Amniotic stem cell (primary cell): ENCODE measurements at regions not wholly inside any gene's neighbourhood (a gene's known extent, or its start where the extent isn't known, plus 50 kb on each side); places are given as distances from the start of the nearest gene placed in this dataset.

Experiments used
- DNase-seq: peaks from one replicate; lab custom pipeline; 2025; lab: John Stamatoyannopoulos, UW

DNA sequence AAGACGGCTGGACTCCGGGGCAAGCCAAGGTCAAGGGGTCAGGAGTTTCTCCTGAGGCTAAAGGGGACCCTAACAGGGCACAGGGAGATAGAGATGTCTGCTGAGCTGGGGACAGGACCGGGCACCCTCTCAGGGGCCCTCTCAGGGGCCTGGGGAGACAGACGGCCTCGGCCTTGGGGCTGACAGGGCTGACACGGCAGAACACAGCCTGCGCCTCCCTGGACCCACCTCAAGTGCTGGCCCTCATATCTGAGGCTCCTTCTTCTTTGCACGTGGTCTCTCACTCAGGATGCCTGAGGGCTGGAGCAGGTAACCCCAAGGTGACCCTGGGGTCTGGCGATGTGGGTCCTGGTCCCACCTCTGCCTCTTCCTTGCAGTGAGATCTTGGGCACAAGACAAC, 186.9 kb upstream of the TNRC6C start:
- DNase-seq, result no peak

DNA sequence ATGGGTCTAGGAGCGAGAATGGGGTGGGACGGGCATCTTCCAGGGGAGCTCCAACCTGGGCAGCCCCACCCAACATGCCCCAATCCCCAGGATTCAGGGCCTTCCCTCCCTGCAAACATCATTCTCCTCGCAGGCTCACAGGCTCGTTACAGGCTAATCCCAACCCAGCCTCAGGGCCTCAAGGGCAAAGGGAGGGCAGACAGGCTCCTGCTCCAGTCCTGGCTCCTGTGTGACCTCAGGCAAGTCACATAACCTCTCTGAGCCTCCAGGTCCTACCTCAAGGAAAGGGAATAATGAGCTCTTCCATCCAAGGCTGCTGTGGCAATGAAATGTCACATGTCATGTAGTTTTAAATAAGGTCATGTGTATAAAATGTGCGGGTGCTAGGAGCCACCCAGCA, 186.5 kb upstream of the TNRC6C start:
- DNase-seq, result no peak

DNA sequence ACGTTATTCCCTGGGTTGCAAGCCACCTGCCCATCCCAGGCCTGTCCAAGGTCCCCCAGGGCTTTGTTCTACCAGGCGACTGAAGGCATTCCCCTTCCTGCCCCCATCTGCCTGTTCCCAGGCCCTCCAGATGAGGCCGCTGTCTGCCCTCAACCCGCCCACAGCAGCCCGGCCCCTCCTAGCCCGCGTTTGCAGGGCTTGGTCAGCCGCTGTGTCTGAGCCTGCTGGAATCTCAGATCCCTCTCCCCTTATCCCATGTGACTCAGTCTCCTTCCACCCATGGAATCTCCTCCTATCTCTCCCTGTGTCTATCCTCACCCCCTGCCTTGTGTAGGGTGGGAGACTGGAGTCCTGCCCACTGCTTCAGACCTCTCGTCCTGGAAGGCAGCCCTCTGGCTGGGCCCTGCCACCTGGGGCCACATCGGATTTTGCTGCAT, 186.0 kb upstream of the TNRC6C start:
- DNase-seq, result no peak

DNA sequence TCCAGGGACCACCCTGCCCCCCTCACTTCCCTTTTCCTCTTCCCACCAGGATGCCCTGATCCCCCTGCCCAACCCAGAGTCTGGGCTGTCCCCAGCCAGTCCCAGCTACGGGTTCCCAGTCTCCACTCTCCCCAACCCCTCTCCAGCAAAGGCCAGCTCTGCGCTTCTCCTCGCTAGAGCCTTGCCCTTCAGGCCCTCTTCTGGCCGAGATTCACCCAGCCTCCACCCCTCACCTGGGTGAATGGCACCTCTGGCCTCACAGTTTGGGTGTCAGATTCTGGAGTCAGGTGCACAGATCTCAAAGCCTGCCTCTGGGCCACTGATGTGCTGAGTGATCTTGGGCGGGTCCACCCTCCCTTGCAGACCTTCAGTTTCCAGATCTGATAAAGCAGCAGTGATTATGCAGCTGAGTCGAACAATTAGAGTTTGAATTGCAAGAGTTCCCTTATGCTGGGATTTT, 185.6 kb upstream of the TNRC6C start:
- DNase-seq, result no peak

DNA sequence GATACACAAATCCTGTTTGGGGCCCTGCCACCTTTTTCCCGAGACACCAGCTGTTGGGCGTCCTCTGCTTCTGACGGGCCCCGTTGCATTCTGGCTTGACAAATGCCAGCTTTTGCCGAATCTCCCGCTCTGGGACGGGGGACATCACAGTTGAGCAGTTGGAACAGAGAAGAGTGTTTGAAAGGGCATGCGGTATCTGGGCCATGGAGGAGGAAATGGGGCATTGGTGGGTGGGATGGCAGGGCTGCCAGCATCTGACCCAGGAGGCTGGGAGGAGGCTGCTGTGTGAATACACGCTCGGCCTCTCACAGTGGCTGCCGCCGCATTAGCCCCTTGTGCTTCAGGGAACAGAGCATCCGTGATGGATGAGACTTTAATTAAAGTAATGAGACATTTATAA, 184.3 kb upstream of the TNRC6C start:
- DNase-seq, result no peak

DNA sequence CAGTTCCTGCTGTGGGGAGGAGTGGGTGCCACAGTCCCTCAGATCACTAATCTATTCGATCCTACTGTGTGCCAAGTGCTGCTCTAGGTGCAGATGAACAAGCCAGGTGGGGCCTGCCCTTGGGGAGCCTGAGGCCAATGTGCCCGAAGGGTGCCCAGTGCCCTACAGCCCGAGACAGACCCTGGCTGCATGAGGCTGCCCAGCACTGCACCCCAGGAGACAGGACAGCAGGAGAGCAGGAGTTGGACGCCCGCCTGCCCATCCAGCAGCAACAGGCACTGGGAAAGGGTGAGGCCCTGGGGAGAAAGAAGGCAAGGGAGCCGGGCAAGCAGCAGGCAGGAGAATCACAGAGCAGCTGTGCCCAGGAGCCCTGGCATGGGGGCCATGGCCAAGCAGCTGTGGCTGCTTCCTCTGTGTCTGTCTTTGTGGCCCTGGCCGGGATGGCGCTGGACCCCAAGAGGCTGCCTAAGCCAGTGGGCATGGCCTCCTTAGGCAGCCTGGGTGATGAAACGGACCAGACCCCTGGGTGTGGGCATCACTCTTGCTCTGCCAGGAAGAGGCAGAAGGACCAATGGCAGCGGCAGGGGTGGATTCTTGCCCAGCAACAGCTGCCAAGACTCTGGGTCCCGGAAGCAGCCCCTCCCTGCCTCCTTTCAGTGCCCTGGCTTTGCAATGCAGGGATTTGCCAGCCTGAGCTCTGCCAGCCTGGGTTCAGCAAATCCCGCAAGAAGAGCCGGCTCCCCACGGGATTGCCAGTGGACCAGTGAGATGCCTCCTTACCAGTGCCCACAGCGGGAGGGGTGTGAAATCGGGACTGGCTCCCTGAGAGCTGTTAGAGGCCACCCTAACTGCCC, 179.6 kb upstream of the TNRC6C start:
- DNase-seq, result no peak

DNA sequence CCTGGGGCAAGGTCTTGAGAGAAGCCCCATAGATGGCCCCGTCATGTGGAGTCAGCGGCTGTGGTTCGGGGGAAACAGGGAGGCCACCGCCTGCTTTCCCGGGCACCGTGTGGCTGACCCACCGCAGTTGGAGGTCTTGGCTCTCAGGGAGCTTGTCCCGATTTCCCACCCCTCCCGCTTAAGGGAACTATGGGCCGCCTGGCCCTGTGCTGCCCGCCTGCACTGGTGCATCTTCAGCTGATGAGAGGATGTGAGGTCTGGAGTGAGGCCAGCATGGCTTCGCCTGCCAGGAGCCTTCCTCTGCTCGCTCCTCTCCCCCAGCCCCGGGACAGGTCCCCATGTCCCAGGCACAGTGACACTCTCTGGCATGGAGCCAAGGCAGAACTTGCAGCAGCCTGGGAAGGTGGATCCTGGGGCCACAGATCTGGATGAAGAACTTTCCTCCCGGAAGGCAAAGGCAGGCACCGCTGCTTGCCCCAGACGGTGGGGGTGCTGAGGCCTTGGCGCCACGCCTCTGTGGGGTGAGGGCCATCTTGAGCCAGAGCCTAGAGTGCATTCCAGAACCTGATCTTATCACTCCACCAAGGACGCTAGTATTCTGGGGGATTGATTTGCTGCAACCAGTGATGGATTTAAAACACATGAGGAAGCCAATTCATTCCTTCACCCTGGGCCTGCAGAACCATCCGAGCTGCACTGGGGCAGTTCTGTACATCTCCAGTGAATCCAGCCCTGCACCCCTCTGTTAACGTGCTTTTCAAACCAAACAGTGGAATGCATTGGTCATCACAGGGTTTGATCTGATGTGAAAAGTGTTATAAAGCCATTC, 178.6 kb upstream of the TNRC6C start:
- no peak for DNase-seq

DNA sequence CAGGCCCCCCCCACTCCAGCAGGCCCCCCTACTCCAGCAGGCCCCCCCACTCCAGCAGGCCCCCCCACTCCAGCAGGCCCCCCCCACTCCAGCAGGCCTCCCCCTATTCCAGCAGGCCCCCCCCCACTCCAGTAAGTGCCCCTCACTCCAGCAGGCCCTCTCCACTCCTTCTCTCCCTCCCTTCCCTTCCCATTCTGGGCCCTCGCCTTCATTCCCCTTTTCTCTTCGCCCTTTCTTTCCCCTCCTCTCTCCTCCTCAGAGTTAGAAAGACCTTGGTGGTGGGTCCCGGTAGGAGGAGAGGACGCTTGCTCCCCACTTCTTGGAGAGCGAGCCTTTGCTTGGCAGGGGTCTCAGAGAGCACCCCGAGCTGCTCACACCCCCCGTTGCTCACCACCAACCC, 177.0 kb upstream of the TNRC6C start:
- no peak for DNase-seq

DNA sequence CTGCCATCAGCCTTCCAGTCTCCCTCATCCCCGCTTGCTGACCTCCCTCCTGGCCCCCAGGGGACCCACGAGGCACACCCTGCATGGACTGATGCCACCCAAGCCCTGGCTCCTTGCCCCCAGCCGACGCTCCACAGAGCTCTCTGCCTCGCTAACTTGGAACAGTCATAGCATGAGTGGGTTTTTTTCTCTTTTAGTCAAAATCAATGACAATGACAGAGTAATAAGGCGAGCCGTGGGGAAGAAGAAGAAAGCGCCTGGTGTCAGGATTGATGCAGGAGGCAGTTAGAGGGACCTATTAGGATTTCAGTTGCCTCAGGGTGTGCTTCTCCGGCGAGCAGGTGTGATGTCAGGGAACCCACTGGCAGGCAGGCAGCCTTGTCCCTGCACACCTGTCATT, 176.3 kb upstream of the TNRC6C start:
- DNase-seq, result no peak

DNA sequence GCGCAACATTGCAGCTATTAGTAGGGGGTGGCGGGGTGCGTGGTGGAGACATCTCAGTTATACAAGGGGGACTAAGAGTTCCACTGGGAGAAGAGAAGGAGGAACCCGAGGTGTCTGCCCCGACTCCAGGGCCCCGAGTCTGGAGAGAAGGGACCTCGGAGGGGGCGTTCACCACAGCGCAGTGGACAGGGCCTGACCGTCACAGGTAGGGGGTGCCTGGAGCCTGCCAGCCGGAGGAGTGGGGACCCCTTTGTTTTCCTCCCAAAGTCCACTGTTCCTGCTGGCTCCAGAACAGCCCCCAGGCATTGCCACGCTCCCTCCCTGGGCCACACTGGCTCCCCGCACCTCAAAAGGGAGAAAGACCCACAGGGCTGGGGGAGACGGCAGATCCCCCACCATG, 175.9 kb upstream of the TNRC6C start:
- no peak for DNase-seq

DNA sequence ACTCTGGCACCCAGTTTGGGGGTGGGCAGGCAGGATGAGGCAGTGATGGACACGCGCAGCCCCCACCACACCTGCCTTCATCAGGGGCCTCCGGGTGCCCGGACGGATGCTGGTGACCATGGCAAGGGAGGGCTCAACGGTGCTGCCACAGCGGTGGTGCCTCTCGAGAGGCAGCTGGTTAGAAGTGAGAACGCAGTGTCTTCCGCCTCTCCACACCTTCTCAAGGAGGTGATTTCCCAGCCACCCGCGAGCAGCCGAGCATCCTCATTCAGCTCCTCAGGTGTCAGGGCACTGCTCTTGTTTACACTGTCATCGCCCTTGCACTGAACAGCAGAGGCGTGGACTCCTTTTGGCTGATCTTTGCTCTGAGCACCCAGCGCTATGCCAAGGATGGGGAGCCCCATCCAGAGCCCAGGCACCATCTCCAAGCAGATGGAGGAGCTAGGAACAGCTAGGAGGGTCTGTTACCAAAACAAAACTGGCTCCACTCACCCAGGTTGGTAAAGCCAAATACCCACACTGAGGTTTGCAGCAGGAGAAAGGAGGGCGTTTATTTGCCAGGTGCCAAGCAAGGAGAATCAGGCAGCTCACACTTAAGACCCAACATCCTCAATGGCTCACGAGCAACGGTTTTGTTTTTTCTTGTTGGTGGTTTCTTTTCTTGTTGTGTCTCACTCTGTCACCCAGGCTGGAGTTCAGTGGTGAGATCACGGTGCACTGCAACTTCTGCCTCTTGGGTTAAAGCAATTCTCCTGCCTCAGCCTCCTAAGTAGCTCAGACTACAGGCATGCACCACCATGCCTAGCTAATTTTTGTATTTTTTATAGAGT, 174.3 kb upstream of the TNRC6C start:
- no peak for DNase-seq

DNA sequence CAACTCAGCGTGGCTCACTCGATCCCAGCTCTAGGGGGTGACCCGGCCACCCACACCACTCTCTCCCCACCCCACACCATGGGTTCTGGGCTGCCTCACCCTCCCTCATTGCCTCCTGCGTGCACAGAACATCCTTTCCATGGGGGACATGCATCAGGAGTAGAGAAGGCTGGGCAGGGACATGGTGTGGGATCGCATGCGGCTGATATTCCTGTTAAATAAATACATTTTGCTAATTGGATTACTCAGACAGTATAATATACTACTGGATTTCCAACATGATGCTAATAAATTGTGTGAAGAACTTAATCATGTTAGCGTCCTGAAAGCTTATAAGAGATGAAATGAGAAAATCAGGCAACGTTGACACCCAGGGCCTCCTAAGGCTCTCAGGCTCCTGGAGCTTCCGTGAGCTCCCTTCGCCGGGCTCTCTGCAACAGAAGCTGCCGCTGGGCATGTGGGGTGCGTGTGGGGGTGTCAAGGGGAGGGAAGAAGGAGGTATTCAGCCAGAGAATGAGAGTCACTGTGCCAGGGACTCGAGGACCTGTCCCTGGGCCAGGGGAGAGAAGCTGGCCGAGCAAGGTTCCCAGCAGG, 173.1 kb upstream of the TNRC6C start:
- no peak for DNase-seq

DNA sequence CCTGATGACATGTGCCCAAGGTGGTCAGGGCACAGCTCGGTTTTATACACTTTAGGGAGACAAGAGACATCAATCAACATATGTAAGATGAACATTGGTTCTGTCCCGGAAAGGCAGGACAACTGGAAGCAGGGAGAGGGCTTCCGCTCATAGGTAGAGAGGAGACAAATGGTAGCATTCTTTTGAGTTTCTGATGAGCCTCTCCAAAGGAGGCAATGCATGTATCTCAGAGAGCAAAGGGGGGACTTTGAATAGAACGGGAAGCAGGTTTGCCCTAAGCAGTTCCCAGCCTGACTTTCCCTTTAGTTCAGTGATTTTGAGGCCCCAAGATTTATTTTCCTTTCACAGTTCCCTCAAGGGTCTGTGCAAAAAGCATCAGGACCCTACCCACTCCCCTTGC, 172.4 kb upstream of the TNRC6C start:
- no peak for DNase-seq

DNA sequence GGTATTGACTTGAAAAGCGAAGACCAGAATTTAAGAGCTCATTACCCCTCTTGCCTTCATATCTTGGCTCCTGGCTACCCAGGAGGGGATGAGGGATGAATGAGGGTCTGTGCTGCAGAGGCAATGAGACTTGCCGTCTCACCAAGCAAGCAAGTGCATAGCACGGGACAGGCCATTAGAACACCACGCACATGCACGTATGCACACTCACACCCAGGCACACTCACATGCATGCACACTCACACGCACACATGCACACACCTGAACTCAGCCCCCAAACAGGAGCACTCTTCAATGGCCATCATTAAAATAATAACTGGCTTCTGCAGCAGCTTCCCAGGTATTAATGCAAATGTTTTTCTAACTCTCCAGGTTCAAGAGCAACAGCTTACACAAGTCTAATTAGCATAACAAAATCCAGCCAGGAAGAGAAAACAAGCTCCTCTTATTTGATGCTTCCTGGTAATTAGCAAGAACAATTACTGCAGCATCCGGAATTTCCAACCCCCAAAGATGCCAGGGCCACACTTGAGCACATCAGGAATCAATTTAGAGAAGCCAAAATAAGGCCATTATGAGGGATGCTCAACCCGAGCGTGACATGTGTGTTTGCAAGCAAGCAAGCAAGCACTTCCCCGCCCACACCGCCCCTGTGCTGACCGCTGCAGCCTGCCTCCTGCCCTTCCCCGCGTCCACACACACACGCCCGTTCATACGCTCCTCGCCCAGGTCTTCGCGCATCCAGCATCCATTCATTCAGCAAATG, 171.6 kb upstream of the TNRC6C start:
- no peak for DNase-seq

DNA sequence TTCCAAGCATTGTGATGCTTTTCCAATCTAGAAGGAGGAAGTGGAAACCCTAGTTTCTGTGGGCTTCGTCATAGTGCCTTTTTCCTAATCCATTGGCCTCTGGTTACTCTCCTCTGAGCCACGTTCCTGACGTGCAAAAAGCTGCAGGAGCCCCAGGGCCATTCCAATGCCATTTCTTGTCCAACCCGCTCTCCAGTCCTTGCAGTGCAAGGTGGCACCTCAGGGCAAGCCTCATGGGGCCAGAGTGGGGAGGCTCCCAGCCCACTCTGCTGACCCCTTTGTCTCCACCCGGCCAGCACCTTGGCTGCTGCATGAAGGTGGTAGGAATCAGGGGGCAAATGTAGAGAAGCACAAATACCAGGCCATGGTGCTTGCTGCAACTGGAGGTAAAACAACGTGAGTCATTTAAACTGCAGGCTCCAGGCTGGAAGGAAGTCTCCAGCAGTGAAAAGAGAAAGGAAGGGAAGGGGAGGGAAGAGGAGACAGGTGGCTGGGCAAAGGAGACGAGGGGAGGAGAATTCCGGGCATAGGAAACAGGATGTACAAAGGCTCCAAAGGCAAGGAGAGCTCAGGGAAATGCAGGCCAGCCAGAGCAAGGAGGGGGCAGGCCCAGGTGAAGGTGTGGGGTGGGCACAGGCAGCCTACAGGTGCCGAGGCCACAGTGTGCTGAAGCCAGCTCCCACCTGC, 168.2 kb upstream of the TNRC6C start:
- no peak for DNase-seq

DNA sequence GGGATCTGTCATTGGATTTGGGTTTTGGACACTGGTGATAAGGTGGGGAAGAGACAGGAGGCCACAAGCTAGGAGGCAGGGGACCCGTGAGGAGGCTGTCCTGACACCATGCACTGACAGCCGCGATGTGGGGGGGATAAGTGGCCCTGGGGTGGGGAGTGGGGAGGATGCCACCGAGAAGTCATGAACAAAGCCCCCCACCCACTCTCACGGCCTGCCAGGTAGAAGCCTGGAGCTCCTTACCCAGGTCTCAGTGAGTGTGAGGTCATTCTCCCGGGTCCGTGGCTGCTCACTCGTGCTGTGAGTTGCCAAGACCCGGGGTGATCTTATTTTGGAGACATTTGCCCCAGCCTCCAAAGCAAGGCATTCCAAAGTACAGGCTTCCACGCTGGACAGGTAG, 165.9 kb upstream of the TNRC6C start:
- DNase-seq, result no peak

DNA sequence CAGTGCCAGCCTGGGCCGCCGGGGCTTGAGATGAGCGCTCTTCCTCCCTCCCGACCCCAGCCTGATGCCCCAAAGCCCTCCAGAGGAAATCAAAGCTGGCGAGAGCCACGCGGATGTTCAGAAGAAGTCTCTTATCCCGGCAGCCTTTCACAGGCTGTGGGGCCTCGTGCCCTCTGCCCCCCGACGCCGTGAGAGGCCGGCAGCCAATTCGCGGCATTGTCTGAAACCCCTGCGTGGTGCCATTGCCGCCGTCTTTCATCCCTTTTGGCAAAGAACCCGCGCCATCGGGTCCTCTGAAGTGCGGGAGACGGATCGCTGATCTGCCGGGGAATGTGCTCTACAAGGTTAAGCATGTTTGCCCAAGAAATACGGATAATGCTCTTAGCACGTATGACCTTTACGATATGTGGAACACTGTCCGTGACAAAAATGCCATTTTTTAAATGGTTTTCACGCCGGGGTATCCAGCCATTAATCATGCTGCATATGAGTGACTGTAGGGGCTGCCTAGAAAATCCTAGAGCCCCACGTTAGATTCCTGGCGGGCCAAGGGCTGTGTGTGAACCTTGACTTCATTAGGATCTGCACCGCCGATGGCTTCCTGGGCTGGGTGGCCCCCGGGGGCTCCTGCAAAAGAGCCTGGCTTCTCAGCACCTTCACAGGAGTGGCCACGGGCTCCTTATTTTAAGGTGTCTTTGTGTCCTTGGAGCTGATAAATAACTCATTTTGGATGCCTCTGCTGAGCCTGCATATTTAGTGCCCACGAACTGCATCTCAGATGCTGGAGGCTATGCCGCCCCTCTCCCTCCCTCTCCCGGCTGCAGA, 165.1 kb upstream of the TNRC6C start:
- DNase-seq, result no peak

DNA sequence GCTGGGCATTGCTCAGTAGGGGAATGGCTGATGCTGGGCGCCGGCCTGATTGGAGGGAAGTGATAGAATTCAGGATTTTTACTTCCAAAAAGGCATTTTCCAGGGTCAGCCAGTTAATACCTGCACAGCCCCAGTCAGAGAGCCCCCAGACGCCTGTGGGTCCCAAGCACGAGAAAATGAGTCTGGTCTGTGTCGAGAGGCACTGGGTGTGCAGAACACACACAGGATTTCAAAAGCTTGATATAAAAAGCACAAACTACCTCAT, 164.6 kb upstream of the TNRC6C start:
- no peak for DNase-seq

DNA sequence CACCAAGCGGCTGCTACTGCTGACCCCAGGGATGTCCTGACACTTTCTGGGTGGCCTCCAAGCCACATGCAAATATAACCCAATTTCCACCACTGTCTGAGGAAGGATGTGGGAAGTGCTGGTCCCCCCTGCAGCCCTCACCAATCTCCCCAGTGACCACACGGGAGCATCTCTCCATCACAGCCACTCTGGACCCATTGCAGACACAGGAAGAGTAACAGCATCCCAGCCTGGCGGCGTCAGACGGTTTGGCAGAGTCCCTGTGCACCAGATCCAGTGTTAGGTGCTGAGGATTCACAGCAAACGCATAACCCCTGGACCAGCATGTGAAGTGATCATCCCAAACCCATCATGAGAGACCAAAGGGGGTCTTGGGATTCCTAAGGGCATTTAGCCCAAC, 163.7 kb upstream of the TNRC6C start:
- no peak for DNase-seq

DNA sequence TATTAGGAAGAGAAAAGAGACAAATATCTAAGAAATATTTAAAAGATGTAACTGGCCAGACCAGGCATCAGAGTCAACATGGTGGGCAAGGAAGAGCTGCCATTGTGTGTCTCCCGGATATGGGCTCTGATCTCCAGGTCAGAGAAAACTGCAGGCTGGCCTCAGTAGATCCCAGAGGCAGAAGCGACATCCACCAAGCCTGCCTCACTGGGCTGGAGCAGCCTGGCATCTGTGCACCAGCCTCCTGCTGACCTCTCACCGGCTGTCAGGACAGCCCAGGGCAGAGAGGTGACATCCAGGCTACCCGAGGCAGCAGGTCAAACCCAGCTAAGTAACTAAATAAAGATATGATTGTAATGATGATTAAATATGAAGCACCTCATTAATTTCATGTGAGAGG, 162.8 kb upstream of the TNRC6C start:
- no peak for DNase-seq
